ENCODE measurements at regions not wholly inside any gene's neighbourhood (a gene's known extent, or its start where the extent isn't known, plus 50 kb on each side); places are given as distances from the start of the nearest gene placed in this dataset.

GRCh38 chr11:116171271-116172140 lies 601.3 kb downstream of the BUD13 start:
- DNase-seq: no peak

GRCh38 chr11:116170526-116171120 lies 602.2 kb downstream of the BUD13 start:
- DNase-seq: no peak

- DNase-seq: no peak
These were observed 603.0 kb downstream of the BUD13 start for GRCh38 chr11:116169776-116170175.

- DNase-seq: no peak
These were observed 604.4 kb downstream of the BUD13 start for GRCh38 chr11:116168459-116168787.

- no peak for DNase-seq
These were observed 604.9 kb downstream of the BUD13 start for GRCh38 chr11:116167706-116168458.

GRCh38 chr11:116166573-116167465 lies 606.0 kb downstream of the BUD13 start:
- DNase-seq: no peak

- DNase-seq: no peak
These were observed 607.9 kb downstream of the BUD13 start for GRCh38 chr11:116164843-116165242.

GRCh38 chr11:116162886-116163230 lies 609.9 kb downstream of the BUD13 start:
- DNase-seq: no peak

GRCh38 chr11:116162086-116162885 lies 610.5 kb downstream of the BUD13 start:
- DNase-seq: no peak

- no peak for DNase-seq
These were observed 624.1 kb downstream of the BUD13 start for GRCh38 chr11:116148645-116149044.

- no peak for DNase-seq
These were observed 624.7 kb downstream of the BUD13 start for GRCh38 chr11:116148056-116148455.

- DNase-seq: no peak
These were observed 627.5 kb downstream of the BUD13 start for GRCh38 chr11:116145187-116145865.

GRCh38 chr11:116144387-116144958 lies 628.3 kb downstream of the BUD13 start:
- DNase-seq: no peak

GRCh38 chr11:116138280-116138679 lies 634.1 kb upstream of the CADM1 start:
- no peak for DNase-seq

GRCh38 chr11:116137753-116138152 lies 633.5 kb upstream of the CADM1 start:
- DNase-seq: no peak

- DNase-seq: no peak
These were observed 632.9 kb upstream of the CADM1 start for GRCh38 chr11:116136987-116137674.

GRCh38 chr11:116135891-116136290 lies 631.7 kb upstream of the CADM1 start:
- no peak for DNase-seq

- no peak for DNase-seq
These were observed 630.2 kb upstream of the CADM1 start for GRCh38 chr11:116134450-116134849.

- DNase-seq: no peak
These were observed 628.2 kb upstream of the CADM1 start for GRCh38 chr11:116132273-116132978.

GRCh38 chr11:116130122-116130521 lies 625.9 kb upstream of the CADM1 start:
- no peak for DNase-seq
